ENCODE measurements at regions not wholly inside any gene's neighbourhood (a gene's known extent, or its start where the extent isn't known, plus 50 kb on each side); places are given as distances from the start of the nearest gene placed in this dataset.

GRCh38 chr9:99485459-99485858 lies 263.4 kb downstream of the SEC61B start:
- TF ChIP-seq POLR2A (IDR thresholded peaks at IDR 0.05; ENCODE audit: low read depth, low read length) (no peak), TAF1 (IDR thresholded peaks at IDR 0.05; ENCODE audit: borderline replicate concordance, low read depth, low read length) (no peak), POLR2AphosphoS5 (IDR thresholded peaks at IDR 0.05; ENCODE audit: low read depth, low read length) (no peak)
